GM19463 (cell line): ENCODE measurements at regions not wholly inside any gene's neighbourhood (a gene's known extent, or its start where the extent isn't known, plus 50 kb on each side); places are given as distances from the start of the nearest gene placed in this dataset.

Source experiments
- ATAC-seq: cut with Tn5 transposase; IDR thresholded peaks from one replicate; pipeline ENCODE4 v1.9.1; 2021; ENCODE audit warnings: mild to moderate bottlenecking, moderate library complexity; ENCODE audit not compliant: unreplicated experiment

DNA sequence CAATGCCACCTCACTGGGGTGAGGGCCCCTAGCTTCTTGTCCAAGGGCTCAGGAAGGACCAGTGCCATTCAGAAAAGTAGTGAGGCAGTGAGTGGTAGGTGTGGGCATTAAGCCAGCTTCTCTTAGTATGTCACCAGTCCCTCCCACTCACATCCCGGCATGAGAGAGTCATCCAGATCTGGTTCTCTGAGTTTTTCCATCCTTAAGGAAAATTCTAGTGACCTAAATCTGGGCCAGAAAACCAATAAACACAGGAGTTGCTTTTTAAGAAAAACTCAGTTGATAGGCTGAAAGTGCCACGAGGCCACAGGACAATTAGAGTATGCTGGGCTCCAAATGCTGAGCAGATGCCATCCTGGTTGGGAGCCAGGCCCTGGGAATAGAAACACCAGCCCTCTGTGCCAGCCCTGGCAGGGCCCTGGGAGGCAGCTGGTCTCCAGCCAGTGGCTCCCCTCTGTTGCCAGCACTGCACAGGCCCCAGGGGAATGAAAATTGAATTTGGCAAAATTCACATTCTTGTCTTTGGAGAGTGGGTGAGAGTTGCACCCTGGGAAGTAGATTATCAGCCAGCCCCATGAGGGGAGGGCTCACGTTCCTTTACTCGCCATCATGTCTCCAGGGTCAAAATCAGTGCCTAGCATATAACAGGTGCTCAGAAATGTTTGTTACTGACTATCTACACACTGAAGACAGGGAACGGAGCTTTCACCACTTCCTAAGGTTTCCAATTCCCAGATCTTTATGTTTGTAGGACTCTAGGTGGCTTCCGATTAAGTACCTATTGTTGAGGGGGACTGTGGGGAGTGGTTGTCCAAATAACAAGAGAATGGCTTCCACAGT, 52.8 kb downstream of the FAM43A start:
- no peak for ATAC-seq

DNA sequence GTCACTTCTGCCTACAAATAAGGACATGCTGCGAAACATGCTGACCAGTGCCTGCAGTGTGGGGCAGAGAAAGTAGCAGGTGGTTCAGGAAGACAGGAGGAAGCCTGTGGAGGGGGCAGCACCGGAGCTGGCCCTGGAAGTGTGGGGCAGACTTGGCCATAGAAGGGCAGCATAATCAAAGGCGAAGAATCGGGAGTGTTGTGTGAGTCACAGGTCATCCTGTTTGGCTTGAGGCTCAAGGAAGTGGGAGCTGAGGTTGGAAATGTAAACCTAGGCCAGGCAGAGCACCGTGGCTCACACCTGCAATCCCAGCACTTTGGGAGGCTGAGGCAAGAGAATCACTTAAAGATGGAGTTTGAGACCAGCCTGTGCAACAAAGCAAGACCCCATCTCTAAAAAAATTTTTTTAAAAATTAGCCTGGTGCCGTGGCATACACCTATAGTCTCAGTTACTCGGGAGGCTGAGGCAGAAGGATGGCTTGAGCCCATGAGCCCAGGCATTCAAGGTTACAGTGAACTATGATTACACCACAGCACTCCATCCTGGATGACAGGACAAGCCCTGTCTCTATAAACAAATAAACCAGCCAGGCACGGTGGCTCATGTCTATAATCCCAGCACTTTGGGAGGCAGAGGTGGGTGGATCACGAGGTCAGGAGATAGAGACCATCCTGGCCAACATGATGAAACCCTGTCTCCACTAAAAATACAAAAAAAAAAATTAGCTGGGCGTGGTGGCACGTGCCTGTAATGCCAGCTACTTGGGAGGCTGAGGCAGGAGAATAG, 54.0 kb downstream of the FAM43A start:
- ATAC-seq: no peak

DNA sequence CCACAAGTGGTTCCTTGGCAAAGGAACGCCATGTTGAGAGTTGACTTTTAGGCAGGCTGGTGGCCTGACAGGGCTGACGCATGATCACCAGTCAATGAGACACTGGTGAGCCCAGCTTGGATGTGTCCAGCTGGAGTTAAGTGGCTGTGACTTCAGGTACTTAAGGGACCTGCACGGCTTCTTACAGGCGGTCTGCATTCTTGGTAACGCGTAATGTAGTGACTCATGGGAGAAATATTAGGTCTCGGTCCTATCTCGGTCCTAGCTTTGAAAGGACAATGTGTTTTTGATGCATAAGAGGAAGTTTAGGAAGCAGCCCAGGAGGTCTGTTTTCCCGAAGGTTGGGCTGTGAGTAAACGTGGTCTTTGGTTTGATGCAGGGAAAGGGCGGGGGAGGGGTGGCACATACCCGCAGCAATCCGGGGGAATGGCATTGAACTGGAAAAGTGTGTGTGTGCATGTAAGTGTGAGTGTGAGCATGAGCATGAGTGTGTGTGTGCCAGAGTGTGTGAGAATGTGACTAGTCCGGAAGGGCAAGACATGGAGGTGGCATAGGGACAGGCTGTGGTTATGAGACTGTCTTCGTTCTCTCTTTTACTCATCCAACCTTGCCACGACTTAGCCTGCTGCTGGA, 55.3 kb downstream of the FAM43A start:
- no peak for ATAC-seq

DNA sequence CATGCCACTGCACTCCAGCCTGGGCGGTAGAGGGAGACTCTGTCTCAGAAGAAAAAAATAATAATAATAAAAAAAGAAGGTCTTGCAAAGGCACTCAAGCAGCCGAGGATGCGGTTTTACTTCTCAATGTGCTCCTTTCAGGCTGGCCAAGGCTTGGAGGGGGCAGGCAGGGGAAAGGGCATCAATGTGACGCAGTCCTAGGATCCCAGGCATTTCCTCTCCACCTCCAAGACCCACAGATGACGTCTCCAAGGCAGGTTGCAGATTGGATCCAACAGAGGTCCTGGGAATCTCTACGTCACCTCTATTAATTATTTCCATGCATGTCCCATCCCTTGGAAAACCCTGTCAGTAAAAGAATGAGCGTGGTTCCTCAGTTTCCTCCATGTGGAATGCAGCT, 56.2 kb downstream of the FAM43A start:
- ATAC-seq: no peak

DNA sequence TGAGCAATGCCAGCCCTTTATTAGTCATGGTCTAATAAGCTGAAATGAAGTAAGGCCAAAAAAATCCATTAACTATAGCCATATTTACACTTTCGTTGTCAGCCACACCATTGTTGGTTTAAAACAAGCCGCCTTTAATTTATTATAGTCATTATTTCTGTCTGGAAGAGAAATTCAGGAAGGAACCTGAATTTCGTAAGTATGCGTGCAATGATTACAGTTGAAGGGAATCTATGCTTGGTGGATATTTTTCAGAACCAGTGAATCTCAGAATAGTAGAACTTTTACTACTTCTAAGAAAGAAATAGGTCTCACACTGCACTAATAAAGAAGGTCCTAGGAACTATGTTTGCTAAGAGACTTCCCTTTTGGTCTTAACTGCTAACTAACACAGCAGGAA, 59.1 kb downstream of the FAM43A start:
- no peak for ATAC-seq

DNA sequence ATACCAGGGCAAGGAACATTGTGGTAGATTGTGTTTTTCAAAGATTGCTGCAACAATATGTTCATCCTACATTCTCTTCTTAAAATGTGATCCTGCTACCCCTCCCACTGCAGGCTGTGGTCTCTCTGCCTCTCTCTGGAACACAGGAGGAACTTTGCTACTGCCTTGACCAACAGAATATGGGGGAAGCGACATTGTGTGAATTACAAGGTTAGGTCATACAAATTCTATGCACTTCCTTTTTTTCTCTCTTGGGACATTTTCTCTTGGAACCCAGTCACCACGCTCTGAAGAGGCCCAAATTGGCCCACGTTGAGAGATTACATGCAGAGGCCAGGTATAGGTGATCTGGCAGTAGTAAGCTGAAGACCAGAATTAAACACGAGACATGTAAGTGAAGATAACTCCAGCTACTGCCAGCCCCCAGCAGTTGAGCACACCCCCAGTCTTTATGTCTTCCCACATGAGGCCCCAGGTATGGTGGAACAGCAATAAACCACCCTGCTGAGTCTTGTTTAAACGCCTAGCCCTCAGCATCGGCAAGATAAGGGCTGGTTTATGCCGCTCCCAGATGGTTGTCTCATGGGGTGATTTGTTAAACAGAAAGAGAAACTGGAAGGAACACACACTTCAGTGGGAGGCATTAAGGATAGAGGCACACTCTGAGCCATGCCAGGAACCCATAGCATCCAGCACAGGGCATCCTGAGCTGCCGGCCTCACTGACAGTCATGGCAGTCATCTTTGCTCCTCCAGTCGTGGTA, 59.9 kb downstream of the FAM43A start:
- no peak for ATAC-seq

DNA sequence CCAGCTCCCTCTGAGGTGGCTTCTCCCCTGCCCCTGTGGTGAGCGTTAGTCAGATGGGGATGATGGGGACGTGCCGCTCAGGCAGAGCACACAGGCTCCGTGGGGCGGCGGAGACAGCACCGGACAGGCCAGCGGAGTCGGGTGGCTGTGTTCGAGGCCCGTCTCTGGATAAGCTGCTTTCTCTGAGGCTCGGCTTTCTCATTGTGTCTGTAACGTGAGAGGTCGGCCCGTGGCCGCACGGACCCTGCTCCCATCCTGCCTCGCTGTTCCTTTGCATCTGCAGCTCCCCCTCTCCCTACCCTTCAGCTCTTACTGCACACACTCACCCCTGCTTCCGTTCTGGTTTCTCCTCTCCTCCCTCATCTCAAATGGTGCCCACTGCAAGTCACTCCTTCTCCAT, 62.5 kb downstream of the FAM43A start:
- no peak for ATAC-seq

DNA sequence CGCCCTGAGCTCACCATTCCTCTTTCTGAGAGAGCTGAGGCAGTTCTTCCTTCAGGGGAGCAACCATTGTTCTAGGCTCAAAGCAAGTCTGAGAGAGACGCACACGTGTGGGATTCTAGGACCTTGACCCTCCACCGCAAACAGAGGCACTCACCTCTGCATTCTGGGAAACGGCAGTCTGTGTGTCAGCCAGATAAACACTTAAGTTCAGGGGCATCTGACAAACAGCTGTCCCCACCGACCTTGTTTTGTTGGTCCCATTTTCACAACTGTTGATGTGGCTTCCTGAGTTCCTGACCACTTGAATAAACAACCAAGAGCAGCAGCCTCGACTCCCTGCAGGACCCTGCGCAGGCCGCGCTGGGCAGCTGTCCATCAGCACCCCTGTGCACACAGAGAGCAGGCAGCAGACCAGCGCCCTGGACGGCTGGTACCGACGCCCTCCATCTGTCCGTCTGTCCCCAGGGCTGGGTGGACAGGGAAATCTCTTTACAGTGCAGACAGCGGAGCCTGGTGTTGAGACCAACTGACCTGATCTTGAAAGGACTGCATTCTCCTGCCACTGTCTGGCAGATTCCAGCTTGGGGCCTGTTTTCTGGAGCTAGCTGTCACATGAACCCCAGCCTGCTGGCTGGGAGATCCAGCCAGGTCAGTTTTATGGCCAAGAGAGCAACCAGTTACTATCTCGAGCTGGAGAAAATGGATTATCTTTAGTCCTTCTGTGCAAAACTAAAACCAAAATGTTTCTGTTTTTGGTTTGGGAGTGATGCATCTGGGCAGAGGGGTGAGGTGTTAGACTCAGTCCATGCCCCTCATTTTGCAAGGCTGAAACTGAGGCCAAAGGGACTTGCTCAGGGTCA, 64.2 kb downstream of the FAM43A start:
- no peak for ATAC-seq

DNA sequence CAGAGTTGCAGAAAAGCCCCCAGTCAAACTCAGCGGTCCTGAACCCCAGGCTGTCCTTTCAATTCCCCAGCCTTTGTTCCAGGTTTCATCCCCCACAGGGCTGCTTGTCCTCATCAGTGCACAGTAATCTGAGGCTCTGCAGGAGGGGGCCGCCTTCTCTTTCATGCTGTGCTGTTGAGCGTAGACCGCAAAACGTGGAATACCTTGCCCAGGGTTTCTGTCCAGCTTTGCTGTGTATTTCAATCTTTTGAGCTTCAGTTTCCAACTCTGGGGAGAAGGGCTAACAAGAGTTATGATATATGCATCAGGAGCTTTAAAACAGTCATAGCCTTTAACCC, 64.8 kb downstream of the FAM43A start:
- ATAC-seq: no peak

DNA sequence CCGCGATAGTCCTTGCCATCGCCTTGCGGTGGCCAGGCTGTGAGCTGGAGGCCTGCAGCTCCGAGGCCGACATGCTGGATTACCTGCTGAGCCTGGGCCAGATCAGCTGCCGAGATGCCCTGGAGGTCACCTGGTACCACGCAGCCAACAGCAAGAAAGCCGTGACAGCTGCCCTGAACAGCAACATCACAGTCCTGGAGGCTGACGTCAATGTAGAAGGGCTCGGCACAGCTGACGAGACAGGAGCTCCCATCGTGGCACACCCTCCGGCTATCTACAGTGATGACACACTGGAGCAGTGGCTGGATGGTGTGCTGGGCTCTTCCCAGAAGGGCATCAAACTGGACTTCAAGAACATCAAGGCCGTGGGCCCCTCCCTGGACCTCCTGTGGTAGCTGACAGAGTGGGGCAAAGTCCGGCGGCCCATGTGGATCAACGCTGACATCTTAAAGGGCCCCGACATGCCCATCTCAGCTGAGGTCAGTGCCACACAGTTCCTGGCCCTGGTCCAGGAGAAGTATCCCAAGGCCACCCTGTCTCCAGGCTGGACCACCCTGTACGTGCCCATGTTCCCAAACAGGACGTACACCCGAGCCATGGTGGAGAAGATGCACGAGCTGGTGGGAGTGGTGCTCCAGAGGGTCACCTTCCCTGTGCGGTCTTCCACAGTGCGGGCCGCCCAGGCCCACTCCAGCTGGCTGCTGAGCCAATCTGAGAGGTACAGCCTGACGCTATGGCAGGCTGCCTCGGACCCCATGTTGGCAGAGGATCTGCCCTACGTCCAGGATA, 70.2 kb downstream of the FAM43A start:
- ATAC-seq: no peak

DNA sequence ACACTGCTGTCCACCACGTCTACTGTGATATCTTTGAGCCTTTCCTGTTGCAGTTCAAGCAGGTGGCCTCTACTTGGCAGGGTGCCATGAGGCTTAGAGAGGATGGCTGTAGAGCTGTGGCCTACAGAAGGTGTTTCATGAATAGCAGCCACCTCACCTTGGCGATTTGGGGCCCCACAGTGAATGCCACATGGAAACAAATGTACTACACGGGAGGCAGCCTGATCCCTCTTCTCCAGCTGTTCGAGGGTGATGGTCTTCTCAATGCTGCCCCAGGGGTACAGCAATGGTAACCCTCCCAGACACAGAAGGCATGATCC, 70.7 kb downstream of the FAM43A start:
- no peak for ATAC-seq

DNA sequence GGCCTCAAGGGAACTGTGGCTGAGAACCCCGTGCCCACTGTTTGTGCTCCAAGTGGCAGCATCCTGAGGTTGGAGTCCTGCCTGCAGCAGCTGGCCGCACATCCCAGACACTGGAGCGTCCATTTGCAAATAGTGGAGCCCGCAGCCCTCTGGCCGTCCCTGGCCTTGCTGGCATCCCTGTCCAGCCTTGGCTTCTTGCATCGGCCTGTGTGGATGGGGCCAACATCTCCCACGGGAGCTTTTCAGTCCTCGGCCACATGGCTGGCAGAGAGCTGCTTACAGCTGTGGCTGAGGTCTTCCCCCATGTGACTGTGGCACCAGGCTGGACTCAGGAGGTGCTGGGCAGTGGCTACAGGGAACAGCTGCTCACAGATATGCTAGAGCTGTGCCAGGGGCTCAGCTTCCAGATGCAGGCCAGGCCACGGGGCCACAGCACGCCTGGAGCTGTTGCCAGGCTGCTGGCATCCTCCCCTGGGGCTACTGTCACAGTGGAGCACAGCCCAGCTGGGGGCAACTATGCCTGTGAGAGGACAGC, 71.2 kb downstream of the FAM43A start:
- ATAC-seq: no peak

DNA sequence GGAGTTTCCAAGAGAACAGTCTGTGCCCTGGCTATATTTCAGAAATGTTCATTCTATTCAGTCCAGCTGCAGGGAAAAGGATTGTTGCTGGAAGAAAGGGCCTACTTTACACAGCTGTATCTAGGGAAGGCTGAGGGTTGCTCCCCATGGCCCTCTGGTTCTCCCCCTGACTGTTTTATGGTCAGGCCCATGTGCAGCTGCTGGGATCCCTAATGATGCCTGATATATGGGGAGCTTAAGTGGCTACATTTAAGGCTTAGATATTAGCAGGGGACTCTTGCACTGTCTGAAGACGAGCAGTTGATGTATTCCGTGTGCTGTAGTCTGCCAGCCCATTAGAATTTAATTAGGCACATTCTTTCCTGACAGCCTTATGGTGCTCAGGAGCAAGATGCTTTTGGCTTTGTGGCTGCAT, 72.0 kb downstream of the FAM43A start:
- no peak for ATAC-seq

DNA sequence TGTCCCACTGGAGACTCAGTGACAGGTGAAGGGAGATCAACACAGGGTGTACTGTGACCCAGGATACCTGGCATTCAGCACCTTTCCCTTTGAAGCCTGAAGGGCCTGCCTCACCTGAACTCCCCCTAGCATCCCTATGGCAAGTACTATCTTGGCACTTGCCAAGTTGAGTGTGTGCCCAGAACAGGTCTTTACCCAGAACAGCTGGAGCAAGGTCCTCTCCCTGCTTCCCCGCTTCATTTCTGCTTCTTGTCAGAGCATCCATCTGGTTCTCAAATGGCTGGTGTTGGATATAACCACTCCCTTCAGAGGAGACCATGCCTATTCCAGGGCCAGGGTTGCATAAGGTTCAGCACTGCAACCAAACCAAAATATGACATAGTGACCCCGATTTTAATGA, 73.0 kb downstream of the FAM43A start:
- ATAC-seq: no peak

DNA sequence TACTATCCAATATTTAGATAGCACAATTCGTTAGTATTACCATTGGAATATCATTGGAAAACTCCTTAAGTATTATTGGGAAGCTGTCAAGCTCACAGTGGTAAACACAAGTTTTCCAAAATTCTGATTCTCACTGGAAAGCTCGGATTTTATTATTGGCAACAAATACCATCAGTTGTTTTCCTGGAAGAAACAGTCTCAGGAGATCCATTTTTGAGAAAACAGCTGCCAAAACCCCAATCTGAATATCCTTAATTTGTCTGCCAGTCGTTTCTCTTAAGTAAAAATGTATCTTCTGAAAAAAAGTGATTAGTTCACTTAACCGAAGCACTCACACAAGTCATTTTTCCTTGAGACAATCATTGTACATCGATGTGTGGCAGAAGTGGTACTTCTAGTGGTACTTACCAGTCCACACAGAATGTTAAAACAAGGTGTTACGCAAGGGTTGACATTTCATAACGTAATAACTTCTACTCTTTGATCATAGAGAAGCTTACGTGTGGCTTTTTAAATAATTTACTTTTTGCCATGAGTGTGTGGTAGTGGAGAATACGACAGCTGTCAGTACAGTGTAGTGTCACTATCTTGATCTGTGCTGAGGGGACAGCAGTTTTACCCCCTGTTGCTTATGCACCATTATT, 74.9 kb downstream of the FAM43A start:
- ATAC-seq: no peak

DNA sequence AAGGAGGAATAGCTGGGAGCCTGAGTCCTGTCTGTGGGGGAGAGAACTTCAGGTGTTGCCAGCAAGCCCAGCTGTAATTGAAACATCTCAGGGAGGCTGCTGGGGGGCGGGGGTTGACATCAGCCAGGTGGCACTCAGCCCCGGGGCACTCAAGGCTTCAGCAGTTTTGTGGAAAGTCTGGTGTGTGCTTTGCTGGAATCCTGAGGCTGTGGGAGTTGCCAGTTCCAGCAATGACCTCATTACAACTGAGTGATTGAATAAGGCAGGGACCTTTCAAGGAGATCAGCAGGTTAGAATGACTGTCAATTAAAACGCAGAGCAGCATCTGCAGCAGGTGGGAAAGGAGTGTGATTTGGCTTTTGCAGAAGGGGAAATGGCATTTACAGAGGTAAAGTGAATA, 75.7 kb downstream of the FAM43A start:
- no peak for ATAC-seq

DNA sequence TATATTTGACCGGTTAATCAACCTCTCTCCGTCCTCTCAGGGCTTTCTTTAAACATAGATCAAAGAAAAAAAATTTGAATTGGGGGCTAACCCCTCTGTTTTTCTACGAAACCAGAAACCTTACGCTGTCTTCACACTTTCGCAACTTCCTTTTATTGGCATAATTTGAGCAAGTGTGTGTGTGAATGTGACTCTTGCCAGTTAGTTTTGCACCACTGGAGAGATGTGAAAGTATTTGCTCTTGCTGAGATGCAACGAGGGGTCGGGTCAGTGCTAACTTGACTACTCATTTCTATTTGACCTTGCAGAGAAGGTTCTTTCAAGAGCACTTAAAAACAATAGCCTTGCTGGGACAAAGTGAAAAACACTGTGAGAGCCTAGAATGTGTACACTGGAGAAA, 81.2 kb downstream of the FAM43A start:
- ATAC-seq: no peak

DNA sequence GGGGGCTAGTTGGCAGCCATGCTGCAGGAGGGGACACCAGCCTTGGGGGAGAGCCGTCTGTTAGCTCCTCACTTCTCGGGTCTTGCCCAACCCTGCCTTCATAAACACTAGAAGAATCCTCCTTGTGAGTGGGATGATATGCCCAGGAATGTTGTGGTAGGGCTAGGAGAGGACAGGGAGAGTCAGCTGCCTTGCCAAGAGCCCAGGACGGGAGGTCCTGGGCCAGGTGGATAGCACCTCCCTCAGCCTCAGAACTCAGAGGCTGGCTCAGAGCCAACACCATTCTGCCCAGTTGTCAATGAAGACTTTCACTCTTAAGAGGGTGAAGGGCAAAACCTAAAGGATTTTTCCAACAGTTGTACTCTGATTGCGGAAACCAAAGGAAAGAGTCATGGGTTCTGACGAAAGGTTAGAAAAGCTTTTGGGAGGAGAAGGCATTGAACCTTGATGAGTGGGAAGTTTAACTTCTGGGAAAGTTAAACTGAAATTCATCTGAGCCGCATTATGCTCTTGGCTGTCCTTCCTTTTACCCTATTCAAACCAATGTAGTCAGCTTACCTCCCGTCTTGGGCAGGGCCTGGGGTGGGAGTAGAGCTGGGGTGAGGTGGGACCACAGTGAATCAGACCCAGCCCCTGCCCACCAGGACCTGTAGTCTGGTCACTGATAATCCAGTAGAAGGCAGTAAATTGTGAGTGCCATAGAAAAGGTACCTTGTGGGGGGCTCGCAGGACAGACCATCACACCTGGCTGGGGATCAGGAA, 81.9 kb downstream of the FAM43A start:
- no peak for ATAC-seq
